SK-N-SH (cell line): ENCODE measurements at regions not wholly inside any gene's neighbourhood (a gene's known extent, or its start where the extent isn't known, plus 50 kb on each side); places are given as distances from the start of the nearest gene placed in this dataset.

Source experiments
- CTCF ChIA-PET: fragments of 300-600, 350-600 bp; formaldehyde crosslinking; extraction: SDS; loops from one replicate; lab custom pipeline; 2021; lab: Yijun Ruan, JAX
- POLR2A ChIA-PET: fragments of 350-600 bp; sonication (Branson Sonifier 250); formaldehyde crosslinking; extraction: SDS; loops from one replicate; lab custom pipeline; 2020; ENCODE audit warnings: antibody characterized with exemption, inconsistent platforms; lab: Yijun Ruan, JAX
- DNase-seq: peaks from one replicate; pipeline ENCODE4 v3.0.0; 2012
- H2AFZ ChIP-seq: fragments of 200-600 bp; sonication (generic); 2 replicates; pipeline ENCODE4 v1.8.1; 2016; ENCODE audit warnings: antibody characterized with exemption, mild to moderate bottlenecking, low read depth
- H3F3A ChIP-seq: fragments of 200-600 bp; sonication (generic); replicated peaks from 2 replicates; pipeline ENCODE3; 2016; ENCODE audit warnings: antibody characterized with exemption, mild to moderate bottlenecking; ENCODE audit not compliant: insufficient read depth
- H3K27ac ChIP-seq, 2 experiments: fragments of 200-500 bp in 1 of 2; fragments of 200-600 bp in 1 of 2; sonication (Bioruptor generic) in 1 of 2; sonication (generic), shearing (Covaris generic) in 1 of 2; 2 replicates each; pipeline versions ENCODE4 v1.5.1 to v1.6.1; 2014 to 2016; ENCODE audit warnings: low read depth in 2 of 2, inconsistent platforms in 1 of 2, low read length in 1 of 2, mild to moderate bottlenecking in 1 of 2, mixed read lengths in 1 of 2
- H3K27me3 ChIP-seq: fragments of 200-600 bp; sonication (generic), shearing (Covaris generic); 2 replicates; pipeline ENCODE4 v1.6.1; 2016; ENCODE audit warnings: mixed run types; ENCODE audit not compliant: insufficient read depth
- H3K36me3 ChIP-seq, 2 experiments: fragments of 200-500 bp in 1 of 2; fragments of 200-600 bp in 1 of 2; sonication (Bioruptor generic) in 1 of 2; sonication (generic) in 1 of 2; replicated peaks in 1 of 2; 2 replicates each; pipeline versions ENCODE3 to v1.5.1; 2014 to 2016; ENCODE audit warnings: low read length in 1 of 2, mild to moderate bottlenecking in 1 of 2; ENCODE audit not compliant: insufficient read depth in 2 of 2, control insufficient read depth in 1 of 2
- H3K4me1 ChIP-seq, 2 experiments: fragments of 200-500 bp in 1 of 2; fragments of 200-600 bp in 1 of 2; sonication (Bioruptor generic) in 1 of 2; sonication (generic), shearing (Covaris generic) in 1 of 2; 2 replicates each; pipeline versions ENCODE4 v1.5.1 to v1.6.1; 2014 to 2016; ENCODE audit warnings: low read depth in 1 of 2, low read length in 1 of 2, mixed run types in 1 of 2; ENCODE audit not compliant: insufficient read depth in 2 of 2, control insufficient read depth in 1 of 2
- H3K4me2 ChIP-seq: fragments of 200-600 bp; sonication (generic), shearing (Covaris generic); 2 replicates; pipeline ENCODE4 v1.6.1; 2017; ENCODE audit warnings: mixed run types
- H3K4me3 ChIP-seq, 2 experiments: fragments of 200-500 bp in 1 of 2; fragments of 200-600 bp in 1 of 2; sonication (Bioruptor generic) in 1 of 2; sonication (generic), shearing (Covaris generic) in 1 of 2; 2 replicates each; pipeline versions ENCODE4 v1.5.1 to v1.8.1; 2014 to 2016; ENCODE audit warnings: low read depth in 2 of 2, inconsistent platforms in 1 of 2, low read length in 1 of 2, mild to moderate bottlenecking in 1 of 2, mixed read lengths in 1 of 2, moderate library complexity in 1 of 2
- H3K79me2 ChIP-seq: fragments of 200-600 bp; sonication (generic); 2 replicates; pipeline ENCODE4 v1.8.1; 2017; ENCODE audit warnings: mild to moderate bottlenecking; ENCODE audit not compliant: insufficient read depth
- H3K9ac ChIP-seq: fragments of 200-600 bp; sonication (generic); 2 replicates; pipeline ENCODE4 v1.6.1; 2017; ENCODE audit warnings: mixed run types
- H3K9me2 ChIP-seq: fragments of 200-600 bp; sonication (generic); 2 replicates; pipeline ENCODE4 v1.6.1; 2017; ENCODE audit warnings: mixed run types
- H3K9me3 ChIP-seq: fragments of 200-600 bp; sonication (generic); 2 replicates; pipeline ENCODE4 v1.6.1; 2017; ENCODE audit warnings: mixed run types, mild to moderate bottlenecking, moderate library complexity
- H4K20me1 ChIP-seq: fragments of 200-600 bp; sonication (generic); 2 replicates; pipeline ENCODE4 v1.6.1; 2017; ENCODE audit warnings: mild to moderate bottlenecking, mixed run types; ENCODE audit not compliant: insufficient read depth
- CHD2 ChIP-seq: fragments of 150-350 bp; IDR thresholded peaks from 2 replicates; pipeline ENCODE4 v1.6.1; 2018; ENCODE audit warnings: low read length; ENCODE audit not compliant: partially characterized antibody
- FOSL2 ChIP-seq: IDR thresholded peaks from 2 replicates; pipeline ENCODE4 v1.4.0; 2012; ENCODE audit warnings: low read depth, mild to moderate bottlenecking, moderate library complexity, borderline replicate concordance
- FOXJ3 ChIP-seq: sonication (generic); formaldehyde crosslinking; IDR thresholded peaks from 2 replicates; pipeline ENCODE4 v1.5.1; 2020; ENCODE audit warnings: mild to moderate bottlenecking, missing genetic modification reagents
- FOXM1 ChIP-seq: IDR thresholded peaks from 2 replicates; pipeline ENCODE4 v1.4.0; 2012; ENCODE audit warnings: low read depth, mild to moderate bottlenecking
- GABPA ChIP-seq: IDR thresholded peaks from 2 replicates; pipeline ENCODE4 v1.4.0; 2012; ENCODE audit warnings: low read depth, mild to moderate bottlenecking
- GATA2 ChIP-seq: sonication (generic); formaldehyde crosslinking; IDR thresholded peaks from 2 replicates; pipeline ENCODE4 v1.5.0; 2020; ENCODE audit warnings: mild to moderate bottlenecking, missing genetic modification reagents
- IRF3 ChIP-seq: fragments of 150-350 bp; IDR thresholded peaks from 2 replicates; pipeline ENCODE4 v1.6.1; 2016; ENCODE audit warnings: mild to moderate bottlenecking, low read depth, low read length
- JUND ChIP-seq: IDR thresholded peaks from 2 replicates; pipeline ENCODE4 v1.4.0; 2012
- MAX ChIP-seq: IDR thresholded peaks from 2 replicates; pipeline ENCODE4 v1.4.0; 2012; ENCODE audit warnings: low read depth
- MXI1 ChIP-seq: IDR thresholded peaks from 2 replicates; pipeline ENCODE4 v1.6.1; 2012; ENCODE audit warnings: mild to moderate bottlenecking, low read depth, low read length, improper control_type of control experiment
- NRF1 ChIP-seq: IDR thresholded peaks from 2 replicates; pipeline ENCODE4 v1.6.1; 2012; ENCODE audit warnings: low read depth, mild to moderate bottlenecking, low read length
- RCOR1 ChIP-seq: fragments of 150-350 bp; IDR thresholded peaks from 2 replicates; pipeline ENCODE4 v1.6.1; 2017; ENCODE audit warnings: antibody characterized with exemption, low read length
- SIN3A ChIP-seq: IDR thresholded peaks from 2 replicates; pipeline ENCODE4 v1.6.1; 2012; ENCODE audit warnings: low read depth, mild to moderate bottlenecking, low read length, moderate library complexity, borderline replicate concordance
- SMC3 ChIP-seq: IDR thresholded peaks from 2 replicates; pipeline ENCODE4 v1.6.1; 2012; ENCODE audit warnings: low read depth, low read length, improper control_type of control experiment
- TEAD4 ChIP-seq: IDR thresholded peaks from 2 replicates; pipeline ENCODE4 v1.4.0; 2012; ENCODE audit warnings: mild to moderate bottlenecking, borderline replicate concordance; ENCODE audit not compliant: insufficient read depth
- USF1 ChIP-seq: IDR thresholded peaks from 2 replicates; pipeline ENCODE4 v1.4.0; 2012; ENCODE audit warnings: low read depth, borderline replicate concordance
- WGBS: methylation state at CpG from one replicate; pipeline ENCODE4 v1.1.6; 2017; ENCODE audit warnings: low lambda C conversion rate; 5-methylcytosine and 5-hydroxymethylcytosine counted together
- TF ChIP-seq, protein P1 (sequence below): IDR thresholded peaks from 2 replicates; pipeline ENCODE4 v1.6.1; 2012; ENCODE audit warnings: mild to moderate bottlenecking, low read depth, low read length, moderate library complexity
- TF ChIP-seq, protein P2 (sequence below): fragments of 200-600 bp; sonication (generic); IDR thresholded peaks from 2 replicates; pipeline ENCODE4 v1.6.1; 2017; ENCODE audit warnings: antibody characterized with exemption, mild to moderate bottlenecking, moderate library complexity

- Histone ChIP-seq H3F3A (no peaks in the 10 kb centered on the region), H3K36me3 (no peaks in the 10 kb centered on the region)
- CTCF ChIA-PET, result interaction anchor here (0.5 to 1.2 kb wide), 3 partner anchors 10 to 156 kb away, joined by 3 to 4 read pairs (median 3); no protein-coding TSS in a partner anchor
- WGBS, result 94% methylated on average over 15 of the region's 16 CpGs
- TF ChIP-seq SIN3A (no peak), FOSL2 (no peak), GATA2 (CRISPR knock-in tag) (no peak), RCOR1 (no peak), CHD2 (no peak), MXI1 (no peak), MAX (no peak), FOXM1 (no peak), GABPA (no peak), IRF3 (no peak)
- TF ChIP-seq, all 33 proteins: peak for 0
- Histone ChIP-seq H3K9me3 (no peaks in the 10 kb centered on the region), H3K27me3 (no peaks in the 10 kb centered on the region), H3K9me2 (no peaks in the 10 kb centered on the region), H4K20me1 (no peaks in the 10 kb centered on the region), H3K4me3 (no peak overlapping the region), H3K79me2 (no peaks in the 10 kb centered on the region), H3K4me2 (no peak overlapping the region), H3K27ac (no peak overlapping the region), H3K4me1 (peaks cover 0 to 20% of the 10 kb centered on the region in 2 experiments; a peak in 1 of 4 replicates), H3K9ac (no peak overlapping the region), H2AFZ (no peak overlapping the region)
- DNase-seq, result peak; percentile 28
- POLR2A ChIA-PET, result no interaction called here
Observed at GRCh38 chr1:54461731-54462596, 55.8 kb upstream of the SSBP3 start.

- no peak overlapping the region for H2AFZ ChIP-seq
- H3F3A ChIP-seq, result no peaks in the 10 kb centered on the region
- 92% methylated on average over 7 of the region's 8 CpGs for WGBS
- H3K79me2 ChIP-seq, result no peaks in the 10 kb centered on the region
- no peaks in the 10 kb centered on the region for H3K9me2 ChIP-seq
- H4K20me1 ChIP-seq, result no peaks in the 10 kb centered on the region
- H3K36me3 ChIP-seq, result no peaks in the 10 kb centered on the region
- H3K4me1 ChIP-seq, result peaks cover 0 to 20% of the 10 kb centered on the region in 2 experiments; a peak in 1 of 4 replicates
- TF ChIP-seq, protein P1, sequence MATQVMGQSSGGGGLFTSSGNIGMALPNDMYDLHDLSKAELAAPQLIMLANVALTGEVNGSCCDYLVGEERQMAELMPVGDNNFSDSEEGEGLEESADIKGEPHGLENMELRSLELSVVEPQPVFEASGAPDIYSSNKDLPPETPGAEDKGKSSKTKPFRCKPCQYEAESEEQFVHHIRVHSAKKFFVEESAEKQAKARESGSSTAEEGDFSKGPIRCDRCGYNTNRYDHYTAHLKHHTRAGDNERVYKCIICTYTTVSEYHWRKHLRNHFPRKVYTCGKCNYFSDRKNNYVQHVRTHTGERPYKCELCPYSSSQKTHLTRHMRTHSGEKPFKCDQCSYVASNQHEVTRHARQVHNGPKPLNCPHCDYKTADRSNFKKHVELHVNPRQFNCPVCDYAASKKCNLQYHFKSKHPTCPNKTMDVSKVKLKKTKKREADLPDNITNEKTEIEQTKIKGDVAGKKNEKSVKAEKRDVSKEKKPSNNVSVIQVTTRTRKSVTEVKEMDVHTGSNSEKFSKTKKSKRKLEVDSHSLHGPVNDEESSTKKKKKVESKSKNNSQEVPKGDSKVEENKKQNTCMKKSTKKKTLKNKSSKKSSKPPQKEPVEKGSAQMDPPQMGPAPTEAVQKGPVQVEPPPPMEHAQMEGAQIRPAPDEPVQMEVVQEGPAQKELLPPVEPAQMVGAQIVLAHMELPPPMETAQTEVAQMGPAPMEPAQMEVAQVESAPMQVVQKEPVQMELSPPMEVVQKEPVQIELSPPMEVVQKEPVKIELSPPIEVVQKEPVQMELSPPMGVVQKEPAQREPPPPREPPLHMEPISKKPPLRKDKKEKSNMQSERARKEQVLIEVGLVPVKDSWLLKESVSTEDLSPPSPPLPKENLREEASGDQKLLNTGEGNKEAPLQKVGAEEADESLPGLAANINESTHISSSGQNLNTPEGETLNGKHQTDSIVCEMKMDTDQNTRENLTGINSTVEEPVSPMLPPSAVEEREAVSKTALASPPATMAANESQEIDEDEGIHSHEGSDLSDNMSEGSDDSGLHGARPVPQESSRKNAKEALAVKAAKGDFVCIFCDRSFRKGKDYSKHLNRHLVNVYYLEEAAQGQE, result no peak
- TF ChIP-seq SMC3 (no peak), FOXJ3 (no peak), USF1 (no peak), TEAD4 (no peak), FOXM1 (no peak), SIN3A (no peak), GATA2 (CRISPR knock-in tag) (no peak), JUND (no peak), NRF1 (no peak)
- TF ChIP-seq, protein P2, sequence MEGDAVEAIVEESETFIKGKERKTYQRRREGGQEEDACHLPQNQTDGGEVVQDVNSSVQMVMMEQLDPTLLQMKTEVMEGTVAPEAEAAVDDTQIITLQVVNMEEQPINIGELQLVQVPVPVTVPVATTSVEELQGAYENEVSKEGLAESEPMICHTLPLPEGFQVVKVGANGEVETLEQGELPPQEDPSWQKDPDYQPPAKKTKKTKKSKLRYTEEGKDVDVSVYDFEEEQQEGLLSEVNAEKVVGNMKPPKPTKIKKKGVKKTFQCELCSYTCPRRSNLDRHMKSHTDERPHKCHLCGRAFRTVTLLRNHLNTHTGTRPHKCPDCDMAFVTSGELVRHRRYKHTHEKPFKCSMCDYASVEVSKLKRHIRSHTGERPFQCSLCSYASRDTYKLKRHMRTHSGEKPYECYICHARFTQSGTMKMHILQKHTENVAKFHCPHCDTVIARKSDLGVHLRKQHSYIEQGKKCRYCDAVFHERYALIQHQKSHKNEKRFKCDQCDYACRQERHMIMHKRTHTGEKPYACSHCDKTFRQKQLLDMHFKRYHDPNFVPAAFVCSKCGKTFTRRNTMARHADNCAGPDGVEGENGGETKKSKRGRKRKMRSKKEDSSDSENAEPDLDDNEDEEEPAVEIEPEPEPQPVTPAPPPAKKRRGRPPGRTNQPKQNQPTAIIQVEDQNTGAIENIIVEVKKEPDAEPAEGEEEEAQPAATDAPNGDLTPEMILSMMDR, result no peak
- ChIA-PET CTCF (no interaction called here), POLR2A (no interaction called here)
- H3K4me3 ChIP-seq, result no peak overlapping the region
- no peak overlapping the region for H3K4me2 ChIP-seq
- no peak overlapping the region for H3K9ac ChIP-seq
- no peaks in the 10 kb centered on the region for H3K27me3 ChIP-seq
- DNase-seq, result no peak
- H3K9me3 ChIP-seq, result no peaks in the 10 kb centered on the region
- H3K27ac ChIP-seq, result no peak overlapping the region
Observed at GRCh38 chr1:54460861-54461387, 54.7 kb upstream of the SSBP3 start.
